C4-2B (cell line): ENCODE measurements at regions not wholly inside any gene's neighbourhood (a gene's known extent, or its start where the extent isn't known, plus 50 kb on each side); places are given as distances from the start of the nearest gene placed in this dataset.

Experiments
- CTCF ChIP-seq: fragments of 450-650 bp; conservative IDR thresholded peaks from 2 replicates; pipeline ENCODE4 v1.5.1; 2017; ENCODE audit warnings: mild to moderate bottlenecking
- ZFX ChIP-seq: fragments of 450-650 bp; IDR thresholded peaks from 2 replicates; pipeline ENCODE4 v1.6.1; 2017

- TF ChIP-seq CTCF = no peak
- no peak for TF ChIP-seq ZFX
Observed at GRCh38 chr10:108454224-108454623, 1289.7 kb upstream of the SORCS1 start.
